ENCODE measurements at regions not wholly inside any gene's neighbourhood (a gene's known extent, or its start where the extent isn't known, plus 50 kb on each side); places are given as distances from the start of the nearest gene placed in this dataset.

GRCh38 chr2:107393516-107393915 is 433.2 kb upstream of the RGPD4 start:
- intact Hi-C loops (cut with micrococcal nuclease), result no loop called here
- ChIA-PET CTCF (no interaction called here), POLR2A (no interaction called here)
- Histone ChIP-seq H3K79me2 (ENCODE audit: control insufficient read depth, insufficient read depth, low read length) (no peaks in the 10 kb centered on the region), H3K27me3 (replicated peaks in 1 of 4; ENCODE audit: control extremely low read depth in 1 of 4, control insufficient read depth in 3 of 4, insufficient read depth in 4 of 4, low read length in 3 of 4) (no peaks in the 10 kb centered on the region), H3K4me2 (replicated peaks; ENCODE audit: low read depth, low read length, poor library complexity, severe bottlenecking) (no peak overlapping the region), H2AFZ (ENCODE audit: insufficient read depth, low read depth, low read length, poor library complexity, severe bottlenecking) (no peak overlapping the region), H3K36me3 (replicated peaks in 1 of 2; ENCODE audit: control extremely low read depth in 1 of 2, control insufficient read depth in 1 of 2, extremely low read depth in 1 of 2, insufficient read depth in 2 of 2, low read length in 1 of 2) (no peaks in the 10 kb centered on the region), H3K9me3 (ENCODE audit: control extremely low read depth in 1 of 3, control insufficient read depth in 2 of 3, insufficient read depth in 1 of 3, low read length in 2 of 3) (peaks cover 0 to 5% (median 0%) of the 10 kb centered on the region in 3 donors), H3K4me1 (ENCODE audit: control insufficient read depth in 2 of 2, insufficient read depth in 2 of 2, low read length in 2 of 2) (no peaks in the 10 kb centered on the region), H3K27ac (ENCODE audit: low read length in 2 of 2) (no peak overlapping the region), H4K20me1 (ENCODE audit: control insufficient read depth, insufficient read depth, low read length, poor library complexity, severe bottlenecking) (no peaks in the 10 kb centered on the region), H3K4me3 (ENCODE audit: control extremely low read depth in 1 of 5, extremely low read depth in 1 of 5, insufficient read depth in 1 of 5, low read depth in 2 of 5, low read length in 4 of 5) (no peak overlapping the region), H3K9ac (ENCODE audit: low read length) (no peak overlapping the region)
- Mint-ChIP-seq H3K4me3 (no peak overlapping the region), H3K4me1 (no peaks in the 10 kb centered on the region), H3K27ac (no peak overlapping the region), H3K27me3 (no peaks in the 10 kb centered on the region), H3K9me3 (ENCODE audit: insufficient read depth) (peaks cover 2% of the 10 kb centered on the region)
- DNase-seq (no peak), ATAC-seq (ENCODE audit: low read depth) (no peak)
- TF ChIP-seq EZH2 (IDR thresholded peaks at IDR 0.05; ENCODE audit: borderline replicate concordance, insufficient read depth, low read depth, low read length, poor library complexity, severe bottlenecking) (no peak), CTCF (IDR thresholded peaks at IDR 0.05) (no peak)

GRCh38 chr2:107398683-107399082 is 428.0 kb upstream of the RGPD4 start:
- Histone ChIP-seq H3K4me3 (ENCODE audit: control extremely low read depth in 1 of 5, extremely low read depth in 1 of 5, insufficient read depth in 1 of 5, low read depth in 2 of 5, low read length in 4 of 5) (no peak overlapping the region), H3K27ac (ENCODE audit: low read length in 2 of 2) (no peak overlapping the region), H3K9me3 (ENCODE audit: control extremely low read depth in 1 of 3, control insufficient read depth in 2 of 3, insufficient read depth in 1 of 3, low read length in 2 of 3) (no peaks in the 10 kb centered on the region), H3K4me1 (ENCODE audit: control insufficient read depth in 2 of 2, insufficient read depth in 2 of 2, low read length in 2 of 2) (no peaks in the 10 kb centered on the region), H3K36me3 (replicated peaks in 1 of 2; ENCODE audit: control extremely low read depth in 1 of 2, control insufficient read depth in 1 of 2, extremely low read depth in 1 of 2, insufficient read depth in 2 of 2, low read length in 1 of 2) (no peaks in the 10 kb centered on the region), H4K20me1 (ENCODE audit: control insufficient read depth, insufficient read depth, low read length, poor library complexity, severe bottlenecking) (no peaks in the 10 kb centered on the region), H3K27me3 (replicated peaks in 1 of 4; ENCODE audit: control extremely low read depth in 1 of 4, control insufficient read depth in 3 of 4, insufficient read depth in 4 of 4, low read length in 3 of 4) (no peaks in the 10 kb centered on the region), H3K79me2 (ENCODE audit: control insufficient read depth, insufficient read depth, low read length) (no peaks in the 10 kb centered on the region), H3K9ac (ENCODE audit: low read length) (no peak overlapping the region), H3K4me2 (replicated peaks; ENCODE audit: low read depth, low read length, poor library complexity, severe bottlenecking) (no peak overlapping the region), H2AFZ (ENCODE audit: insufficient read depth, low read depth, low read length, poor library complexity, severe bottlenecking) (no peak overlapping the region)
- intact Hi-C loops (cut with micrococcal nuclease), result no loop called here
- CTCF ChIA-PET, result no interaction called here
- Mint-ChIP-seq H3K27me3 (no peaks in the 10 kb centered on the region), H3K4me3 (no peak overlapping the region), H3K27ac (no peak overlapping the region), H3K4me1 (no peaks in the 10 kb centered on the region), H3K9me3 (ENCODE audit: insufficient read depth) (no peaks in the 10 kb centered on the region)
- DNase-seq (no peak), ATAC-seq (ENCODE audit: low read depth) (no peak)
- no CpG with 5 or more reads among the region's 1 CpG for WGBS (ENCODE audit: insufficient coverage)
- POLR2A ChIA-PET, result no interaction called here
- no peak for TF ChIP-seq EZH2 (IDR thresholded peaks at IDR 0.05; ENCODE audit: borderline replicate concordance, insufficient read depth, low read depth, low read length, poor library complexity, severe bottlenecking)
- TF ChIP-seq CTCF (IDR thresholded peaks at IDR 0.05), result no peak

Measured in B cell (primary cell).